ENCODE measurements at regions not wholly inside any gene's neighbourhood (a gene's known extent, or its start where the extent isn't known, plus 50 kb on each side); places are given as distances from the start of the nearest gene placed in this dataset.

GRCh38 chr3:87873136-87873535 is 185.7 kb downstream of the CGGBP1 start:
- no TSS peak for BruUV-seq (replicated peaks)
- Histone ChIP-seq H4K5ac (ENCODE audit: low read depth, low read length) (no peak overlapping the region), H3K56ac (ENCODE audit: extremely low read depth, insufficient read depth, low read length) (no peak overlapping the region), H3K9ac (ENCODE audit: low read depth, low read length) (no peak overlapping the region), H3K4ac (ENCODE audit: low read depth, low read length) (no peak overlapping the region), H3K27ac (ENCODE audit: insufficient read depth, low read length) (no peak overlapping the region), H4K91ac (ENCODE audit: insufficient read depth, low read depth, low read length) (no peak overlapping the region), H3K14ac (replicated peaks; ENCODE audit: low read depth, low read length) (no peak overlapping the region), H3K9me3 (ENCODE audit: control insufficient read depth, insufficient read depth, low read length) (no peaks in the 10 kb centered on the region), H2BK5ac (ENCODE audit: low read depth, low read length, poor library complexity, severe bottlenecking) (no peak overlapping the region), H4K20me1 (ENCODE audit: insufficient read depth, low read length) (no peaks in the 10 kb centered on the region), H2BK20ac (ENCODE audit: low read depth, low read length) (no peak overlapping the region), H3K36me3 (ENCODE audit: control insufficient read depth, insufficient read depth, low read length) (no peaks in the 10 kb centered on the region), H3K4me1 (ENCODE audit: control insufficient read depth, insufficient read depth, low read length) (no peaks in the 10 kb centered on the region), H2AK5ac (ENCODE audit: low read depth, low read length) (no peak overlapping the region), H3K79me1 (ENCODE audit: low read depth in 1 of 2, low read length in 2 of 2) (no peaks in the 10 kb centered on the region), H3K18ac (ENCODE audit: low read depth, low read length) (no peak overlapping the region), H4K8ac (ENCODE audit: low read depth in 2 of 2, low read length in 2 of 2) (no peak overlapping the region), H2AFZ (replicated peaks; ENCODE audit: low read length, poor library complexity) (no peak overlapping the region), H3K23ac (ENCODE audit: low read depth, low read length) (no peak overlapping the region), H3K9me1 (ENCODE audit: insufficient read depth, low read length) (no peaks in the 10 kb centered on the region), H3K27me3 (ENCODE audit: control insufficient read depth, insufficient read depth, low read length) (no peaks in the 10 kb centered on the region), H2BK120ac (ENCODE audit: low read depth, low read length) (no peak overlapping the region), H3K4me2 (ENCODE audit: low read depth, low read length) (no peak overlapping the region), H2BK15ac (ENCODE audit: low read depth, low read length) (no peak overlapping the region), H3K4me3 (ENCODE audit: insufficient read depth, low read depth, low read length) (no peak overlapping the region), H2AK9ac (replicated peaks; ENCODE audit: low read depth, low read length, poor library complexity) (no peak overlapping the region)
- no CpG with 5 or more reads among the region's 1 CpG for WGBS, 2 experiments (ENCODE audit: extremely low coverage in 2 of 2, insufficient read length in 1 of 2)
- ATAC-seq (ENCODE audit: low read depth) (no peak), DNase-seq (no peak)
- in situ Hi-C loops (cut with MboI; ENCODE audit: low sequenced_read_pairs) (no loop called here), intact Hi-C loops (cut with micrococcal nuclease) (no loop called here), dilution Hi-C loops (cut with HindIII; ENCODE audit: low sequenced_read_pairs, unreplicated experiment) (no loop called here)
- ChIA-PET CTCF (no interaction called here), POLR2A (ENCODE audit: unreplicated experiment) (no interaction called here)
- TF ChIP-seq BHLHE40 (IDR thresholded peaks at IDR 0.05; ENCODE audit: low read depth, low read length) (no peak), FOS (IDR thresholded peaks at IDR 0.05; ENCODE audit: low read depth, low read length) (no peak), RCOR1 (IDR thresholded peaks at IDR 0.05; ENCODE audit: insufficient replicate concordance, low read length) (no peak), CHD1 (IDR thresholded peaks at IDR 0.05; ENCODE audit: low read depth, low read length) (no peak), CEBPB (IDR thresholded peaks at IDR 0.05; ENCODE audit: low read depth, low read length) (no peak), NFE2L2 (IDR thresholded peaks at IDR 0.05; ENCODE audit: low read depth, low read length) (no peak), MXI1 (IDR thresholded peaks at IDR 0.05; ENCODE audit: borderline replicate concordance, low read depth, low read length) (no peak), CTCF (conservative IDR thresholded peaks at IDR 0.05; ENCODE audit: low read depth, low read length) (no peak)

Data from IMR-90 (cell line).